ENCODE measurements at regions not wholly inside any gene's neighbourhood (a gene's known extent, or its start where the extent isn't known, plus 50 kb on each side); places are given as distances from the start of the nearest gene placed in this dataset.

DNA sequence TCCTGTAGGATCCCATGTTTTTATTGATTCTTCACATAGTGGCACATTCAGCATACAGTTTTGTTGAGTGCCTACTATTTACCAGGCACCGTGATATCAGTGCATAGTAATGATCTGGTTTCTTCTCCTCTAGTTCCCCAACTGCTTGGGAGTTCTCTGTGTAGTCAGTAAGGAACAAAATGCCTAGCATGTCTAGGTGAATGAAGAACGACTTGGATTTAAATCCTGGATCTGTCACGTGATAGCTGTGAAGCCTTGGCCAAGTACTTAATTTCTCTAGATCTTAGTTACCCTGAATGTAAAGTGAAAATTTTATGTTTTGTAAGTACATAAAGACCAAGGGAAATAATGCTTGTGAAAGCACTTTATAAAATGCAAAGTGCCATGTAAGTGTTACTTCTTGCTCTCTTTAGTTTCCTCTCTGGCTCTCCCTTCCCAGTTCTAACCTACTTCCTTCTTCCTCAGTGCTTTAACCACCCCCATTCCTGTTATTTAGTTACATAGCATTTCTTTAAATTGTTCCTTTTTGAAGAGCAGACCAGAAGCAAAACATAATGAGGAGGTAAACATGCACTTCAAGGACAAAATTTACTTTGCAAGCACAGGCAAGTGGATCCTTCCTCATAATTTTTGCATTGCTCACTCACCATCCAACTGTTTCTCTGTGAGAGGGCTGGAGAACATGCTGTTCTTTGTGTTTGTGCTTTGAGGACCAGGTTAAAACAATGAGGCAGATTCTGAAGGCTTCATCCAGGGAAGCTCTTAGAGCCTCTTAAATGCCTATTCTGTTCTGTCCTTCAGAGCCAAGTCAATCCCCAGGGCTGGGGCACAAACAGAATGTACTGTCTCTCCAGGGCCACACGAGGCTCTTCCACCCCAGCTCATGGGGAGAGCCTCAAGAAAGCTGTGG, 353.9 kb upstream of the TENM4 start:
- DNase-seq (ENCODE audit: low read depth in 2 of 2): no peak

DNA sequence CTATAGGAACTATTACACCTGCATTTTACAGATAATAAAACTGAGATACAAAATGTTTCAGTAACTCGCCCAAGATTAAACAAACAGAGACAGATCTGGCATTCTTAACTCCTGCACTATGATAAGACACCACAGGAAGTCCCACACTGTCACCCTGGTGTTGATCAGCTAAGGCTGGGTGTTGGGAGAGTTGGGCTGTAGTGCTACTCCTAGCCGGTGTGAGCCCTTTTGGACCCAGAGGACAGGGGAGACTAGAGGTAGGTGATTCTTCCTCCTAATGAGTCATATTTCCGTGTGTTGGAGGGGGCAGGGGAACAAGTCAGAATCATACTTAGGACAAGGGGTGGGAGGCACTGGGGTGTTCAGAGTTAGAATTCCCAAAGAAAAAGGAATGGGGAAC, 353.2 kb upstream of the TENM4 start:
- no peak for DNase-seq (ENCODE audit: low read depth in 2 of 2)

DNA sequence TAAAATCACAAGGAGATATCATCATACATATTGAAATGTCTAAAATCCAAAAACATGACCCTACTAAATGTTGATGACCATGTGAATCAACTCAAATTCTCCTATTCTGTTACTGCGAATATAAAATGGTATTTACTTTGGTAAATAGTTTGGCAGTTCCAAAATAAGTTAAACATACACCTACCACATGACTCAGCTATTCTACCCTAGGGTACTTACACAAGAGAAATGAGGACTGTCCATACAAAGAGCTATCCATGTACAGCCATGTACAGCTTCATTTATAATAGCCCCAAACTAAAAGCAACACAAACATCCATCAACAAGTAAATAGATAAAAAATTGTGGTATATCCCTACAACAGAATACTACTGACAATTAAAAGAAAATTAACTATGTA, 346.1 kb upstream of the TENM4 start:
- no peak for DNase-seq (ENCODE audit: low read depth in 2 of 2)

DNA sequence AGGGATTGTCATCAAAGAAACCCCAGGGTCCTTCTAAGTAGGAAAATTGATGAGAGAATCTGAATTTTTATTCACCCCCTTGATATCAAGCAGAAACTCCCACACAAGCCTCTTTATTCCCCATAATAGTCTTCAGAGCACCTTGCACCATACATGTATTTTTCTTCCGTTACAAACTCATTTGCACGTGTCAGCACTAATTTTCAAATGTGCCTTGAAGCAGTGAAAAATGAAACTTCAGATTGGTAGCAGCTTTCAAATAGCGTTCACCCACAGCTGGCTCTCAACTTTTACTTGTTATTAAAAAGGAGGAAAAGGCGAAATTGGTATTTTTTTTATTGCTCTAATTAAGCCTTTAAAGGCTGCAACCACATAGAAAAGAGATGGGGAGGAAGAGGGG, 343.0 kb upstream of the TENM4 start:
- DNase-seq (ENCODE audit: low read depth in 2 of 2): no peak

DNA sequence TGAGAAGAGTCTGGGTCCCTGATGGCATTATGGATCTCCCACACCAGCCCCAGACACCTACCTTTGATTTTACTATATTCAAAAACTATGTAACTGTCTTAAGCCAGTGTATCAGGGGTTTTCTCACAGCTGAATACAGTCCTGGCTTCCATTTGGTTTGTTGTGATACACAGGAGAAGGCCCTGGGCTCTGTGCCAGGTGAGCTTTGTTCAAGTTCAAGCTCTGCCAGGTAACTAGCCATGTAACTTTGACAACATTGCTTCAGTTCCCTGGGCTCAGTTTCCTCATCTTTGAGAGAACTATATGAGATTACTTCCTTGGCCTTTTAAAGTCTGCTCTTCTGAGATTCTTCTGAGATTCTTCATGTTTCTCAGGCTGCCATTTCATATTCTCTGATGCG, 327.5 kb upstream of the TENM4 start:
- no peak for DNase-seq (ENCODE audit: low read depth in 2 of 2)

DNA sequence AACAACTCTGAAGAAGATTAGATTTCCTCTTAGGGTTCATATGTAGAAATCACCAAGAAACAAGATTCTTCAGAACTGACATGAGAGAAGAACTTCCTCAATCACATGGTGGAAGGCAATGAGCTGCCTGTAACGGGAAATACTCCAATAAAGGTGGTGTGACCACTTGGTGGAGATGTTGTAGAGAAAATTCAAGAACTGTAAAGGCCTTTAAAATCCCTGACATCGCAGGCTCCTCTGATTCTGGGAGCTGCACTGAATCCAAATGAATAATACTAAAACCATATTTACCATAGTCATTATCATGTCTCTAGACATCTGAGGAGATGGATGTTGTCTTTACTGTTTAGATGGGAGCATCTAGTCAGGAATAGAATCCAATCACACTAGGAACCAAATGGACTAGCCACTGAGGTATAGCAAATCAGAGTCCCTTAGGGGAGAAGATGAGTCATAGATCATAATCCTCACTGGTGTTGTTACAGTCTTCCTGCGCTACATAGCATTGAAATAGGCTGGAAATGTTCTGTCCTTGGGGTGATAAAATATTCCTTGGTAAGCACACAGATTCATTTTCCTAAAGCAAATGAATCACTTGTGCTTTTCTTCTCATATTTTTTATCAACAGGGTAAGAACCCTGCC, 321.6 kb upstream of the TENM4 start:
- DNase-seq (ENCODE audit: low read depth in 2 of 2): no peak

DNA sequence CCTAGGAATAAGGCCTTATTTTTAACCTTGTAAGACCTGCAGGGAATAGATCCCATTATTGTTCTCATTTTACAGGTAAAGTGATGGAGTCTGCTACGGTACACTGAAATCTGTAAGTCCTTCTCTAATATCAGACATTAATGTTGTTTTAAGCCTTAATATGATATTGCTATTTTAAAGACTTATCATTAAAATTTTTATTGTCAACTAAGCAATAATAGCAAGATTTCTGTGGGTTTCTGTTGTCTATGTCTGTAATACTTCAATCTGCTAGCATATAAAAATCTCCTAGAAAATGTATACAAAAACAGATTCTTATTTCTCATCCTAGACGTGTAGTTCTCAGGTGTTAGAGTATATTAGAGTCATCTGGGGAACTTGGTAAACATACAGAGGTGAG, 317.5 kb upstream of the TENM4 start:
- DNase-seq (ENCODE audit: low read depth in 2 of 2): no peak

DNA sequence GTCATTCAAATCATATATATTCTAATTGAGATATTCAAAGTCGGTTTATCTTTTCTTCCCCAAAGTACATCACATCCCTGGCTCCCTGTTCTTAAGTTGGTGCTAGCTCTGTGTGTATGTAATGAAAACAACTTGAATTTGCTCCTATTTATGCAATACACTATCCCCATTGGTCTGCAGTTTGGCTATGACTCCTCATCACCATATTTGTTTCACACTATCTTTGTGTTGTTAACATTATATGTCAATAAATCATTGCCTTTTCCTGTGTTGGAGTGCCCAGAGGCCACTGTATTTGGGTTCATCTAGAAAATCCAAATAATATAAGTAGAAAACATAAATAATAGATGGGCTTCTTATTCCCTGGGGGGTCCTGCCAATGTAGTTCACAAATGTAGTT, 306.6 kb upstream of the TENM4 start:
- DNase-seq (ENCODE audit: low read depth in 2 of 2): no peak

DNA sequence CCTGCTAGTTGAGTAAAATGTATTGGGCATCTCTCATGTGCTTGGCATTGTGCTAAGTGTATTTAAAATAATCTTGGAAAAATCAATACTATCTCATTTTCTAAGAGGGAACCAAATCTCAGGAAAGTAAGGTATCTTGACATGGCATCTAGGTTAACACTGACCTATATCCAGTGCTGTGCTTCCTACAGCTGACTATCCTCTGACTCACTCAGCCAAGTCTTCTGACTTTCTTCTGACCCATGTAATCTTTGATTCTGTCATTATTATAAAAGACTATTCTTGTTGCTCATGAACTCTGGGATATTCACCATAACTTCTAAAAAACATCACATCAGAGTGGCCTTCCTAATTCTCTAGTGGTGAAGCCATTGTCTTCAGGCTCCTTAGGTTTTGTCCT, 304.1 kb upstream of the TENM4 start:
- DNase-seq (ENCODE audit: low read depth in 2 of 2): no peak

DNA sequence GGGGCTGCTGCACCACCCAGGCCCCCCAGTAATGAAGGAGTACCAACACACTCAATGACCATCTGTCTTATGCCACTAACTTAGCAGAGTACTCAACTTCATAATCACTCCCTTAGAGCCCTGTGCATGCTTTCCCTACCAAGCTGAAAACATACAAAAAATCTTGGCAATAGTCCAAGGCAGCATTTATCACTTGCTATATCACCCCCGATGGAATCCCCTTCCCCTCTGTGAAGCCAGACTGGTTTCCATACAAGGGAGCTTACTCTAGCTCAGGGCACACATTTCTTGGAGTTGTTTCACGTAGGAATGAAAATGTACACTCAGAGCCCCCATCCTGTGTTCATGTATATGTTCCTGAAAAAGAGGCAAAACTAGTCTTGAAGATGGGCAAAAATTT, 301.3 kb upstream of the TENM4 start:
- DNase-seq (ENCODE audit: low read depth in 2 of 2): no peak

DNA sequence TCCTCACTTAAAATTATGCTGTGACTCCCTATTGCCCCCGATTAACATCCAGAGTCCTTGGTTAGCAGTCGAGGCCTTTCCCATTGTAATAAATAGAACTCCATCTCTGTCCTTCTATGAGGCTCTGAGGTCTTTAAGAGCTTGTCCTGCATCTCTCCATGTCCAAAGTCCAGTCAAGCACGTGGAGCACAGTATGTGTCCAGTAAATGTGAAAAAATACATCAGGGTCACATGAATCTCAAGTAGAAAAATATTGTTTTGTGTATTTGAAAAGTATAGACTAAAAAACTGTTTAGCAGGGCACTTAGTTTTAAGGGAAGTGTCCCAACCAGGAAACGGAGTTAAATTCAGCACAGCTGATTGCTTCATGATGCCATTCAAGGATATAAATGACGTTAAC, 298.8 kb upstream of the TENM4 start:
- no peak for DNase-seq (ENCODE audit: low read depth in 2 of 2)

DNA sequence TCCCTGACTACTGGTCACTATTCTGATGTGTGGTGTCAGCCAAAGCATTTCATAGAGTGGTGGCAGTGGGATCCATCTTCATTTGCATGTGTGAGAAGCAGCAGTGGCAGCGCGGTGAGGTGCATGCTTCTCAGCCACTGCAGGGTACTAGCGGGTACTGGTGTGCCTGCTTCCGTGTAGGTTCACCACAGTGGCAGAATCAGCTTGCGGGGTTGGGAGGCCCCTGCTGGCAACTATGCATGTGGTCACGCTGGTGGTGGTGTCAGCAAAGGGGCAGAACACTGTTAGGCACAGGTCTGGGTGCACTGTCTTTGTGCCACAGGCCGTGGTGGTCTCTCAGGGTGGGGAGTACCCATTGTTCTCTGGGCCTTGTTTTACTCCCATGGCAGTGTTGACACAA, 286.4 kb upstream of the TENM4 start:
- DNase-seq (ENCODE audit: low read depth in 2 of 2): no peak

DNA sequence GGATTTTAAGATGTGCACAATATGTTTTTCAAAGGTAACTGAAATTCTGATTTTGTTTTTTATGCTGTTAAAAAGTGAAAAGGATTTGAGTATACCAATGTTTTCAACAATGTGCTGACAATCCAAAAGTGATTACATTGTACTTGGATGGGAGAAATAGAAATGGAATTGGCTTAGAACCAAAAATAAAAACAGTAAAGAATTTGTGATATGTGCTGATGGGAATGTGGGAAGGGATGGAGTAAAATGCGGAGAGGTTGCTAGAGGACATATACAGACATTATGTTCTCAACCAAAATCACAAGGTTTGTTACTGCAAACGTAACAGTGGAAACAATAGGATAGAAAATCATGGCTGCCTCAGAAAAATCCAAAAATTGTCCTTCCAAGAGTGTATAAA, 279.3 kb upstream of the TENM4 start:
- DNase-seq (ENCODE audit: low read depth in 2 of 2): no peak

DNA sequence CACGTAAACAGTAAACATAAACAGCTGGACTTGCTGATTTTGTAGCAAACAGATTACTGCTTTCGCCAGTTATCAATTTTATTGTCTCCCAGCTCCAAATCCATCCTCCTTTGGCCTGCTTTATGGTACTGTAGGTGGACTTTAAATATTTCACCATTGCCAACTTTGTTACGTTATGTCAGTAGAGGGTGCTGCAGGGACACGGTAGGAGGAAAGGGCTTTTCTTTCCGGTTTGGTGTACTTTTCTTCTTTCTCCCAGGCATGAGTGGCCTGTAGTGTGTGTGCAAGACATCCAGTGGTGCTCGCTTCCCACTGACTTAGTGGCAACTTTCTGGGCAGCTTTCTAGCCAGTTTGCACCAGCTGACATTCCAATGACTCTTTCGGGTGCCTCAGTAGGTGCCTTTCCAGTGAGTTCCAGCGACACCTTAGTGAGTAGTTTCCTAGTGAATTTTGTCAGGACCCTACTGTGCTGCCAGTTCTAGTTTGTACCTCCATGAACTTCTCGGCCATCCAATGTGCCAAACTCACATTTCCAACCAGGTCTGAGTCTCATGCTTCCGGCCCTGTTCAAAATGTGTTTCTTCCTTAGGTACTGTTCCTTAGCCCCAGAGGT, 267.6 kb upstream of the TENM4 start:
- DNase-seq (ENCODE audit: low read depth in 2 of 2): no peak

DNA sequence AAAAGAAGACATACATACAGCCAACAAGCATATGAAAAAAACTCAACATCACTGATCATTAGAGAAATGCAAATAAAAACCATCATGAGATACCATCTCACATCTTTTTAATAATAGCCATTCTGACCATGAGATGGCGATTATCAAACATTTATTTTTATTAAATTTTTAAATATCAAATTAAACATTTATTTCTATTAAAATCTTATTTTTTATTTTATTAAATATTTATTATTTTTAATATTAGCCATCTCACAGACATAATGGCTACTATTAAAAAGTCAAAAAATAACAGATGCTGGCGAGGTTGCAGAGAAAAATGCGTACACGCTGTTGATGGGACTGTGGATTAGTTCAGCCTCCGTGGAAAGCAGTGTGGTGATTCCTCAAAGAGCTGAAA, 264.8 kb upstream of the TENM4 start:
- no peak for DNase-seq (ENCODE audit: low read depth in 2 of 2)

DNA sequence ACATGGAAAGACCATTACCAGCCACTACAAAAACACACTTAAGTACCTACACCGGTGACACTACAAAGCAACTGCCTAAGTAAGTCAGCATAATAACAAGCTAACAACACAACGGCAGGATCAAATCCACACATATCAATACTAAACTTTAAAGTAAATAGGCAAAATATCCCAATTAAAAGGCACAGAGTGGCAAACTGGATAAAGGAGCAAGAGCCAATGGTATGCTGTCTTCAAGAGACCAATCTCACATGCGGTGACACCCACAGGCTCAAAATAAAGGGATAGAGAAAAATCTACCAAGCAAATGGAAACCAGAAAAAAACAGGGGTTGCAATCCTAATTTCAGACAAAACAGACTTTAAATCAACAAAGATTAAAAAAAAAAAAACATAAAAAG, 261.5 kb upstream of the TENM4 start:
- DNase-seq (ENCODE audit: low read depth in 2 of 2): no peak

DNA sequence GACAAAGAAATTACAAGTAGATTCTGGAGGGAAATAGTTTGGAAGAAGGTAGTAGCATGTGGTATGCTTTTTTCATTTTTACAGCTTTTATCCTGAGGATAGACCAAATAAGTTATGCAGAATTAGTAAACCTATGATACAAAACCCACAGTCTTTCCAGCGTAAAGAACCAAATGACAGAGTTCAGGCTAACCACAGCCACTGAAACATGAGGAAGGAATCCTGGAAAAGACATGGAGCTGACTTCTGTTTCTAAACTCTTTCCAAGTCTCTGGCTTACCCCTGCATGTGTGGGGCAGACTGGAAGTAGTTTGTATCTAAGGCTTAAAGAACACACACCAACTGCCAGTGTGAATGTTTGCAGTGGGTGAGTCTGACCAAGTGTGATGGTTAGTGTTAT, 258.4 kb upstream of the TENM4 start:
- no peak for DNase-seq (ENCODE audit: low read depth in 2 of 2)

DNA sequence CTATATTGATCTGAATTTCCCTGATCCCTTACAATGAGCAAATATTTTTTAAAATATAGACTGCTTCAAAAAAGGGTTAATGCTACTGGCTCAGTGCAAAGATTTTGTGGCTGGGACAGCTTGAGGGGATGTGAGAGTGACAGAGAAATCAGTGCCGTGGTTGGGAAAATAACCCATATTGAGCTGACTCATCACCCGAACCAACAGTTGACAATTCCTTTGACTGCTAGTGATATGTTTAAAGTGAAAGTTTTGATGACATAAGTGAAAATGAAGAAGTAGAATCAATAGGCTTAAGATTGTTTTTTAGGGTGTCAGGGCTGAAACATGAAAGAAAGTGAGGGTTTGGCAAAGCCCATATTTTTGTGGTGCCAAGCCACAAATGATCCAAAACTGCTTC, 257.1 kb upstream of the TENM4 start:
- DNase-seq (ENCODE audit: low read depth in 2 of 2): no peak

DNA sequence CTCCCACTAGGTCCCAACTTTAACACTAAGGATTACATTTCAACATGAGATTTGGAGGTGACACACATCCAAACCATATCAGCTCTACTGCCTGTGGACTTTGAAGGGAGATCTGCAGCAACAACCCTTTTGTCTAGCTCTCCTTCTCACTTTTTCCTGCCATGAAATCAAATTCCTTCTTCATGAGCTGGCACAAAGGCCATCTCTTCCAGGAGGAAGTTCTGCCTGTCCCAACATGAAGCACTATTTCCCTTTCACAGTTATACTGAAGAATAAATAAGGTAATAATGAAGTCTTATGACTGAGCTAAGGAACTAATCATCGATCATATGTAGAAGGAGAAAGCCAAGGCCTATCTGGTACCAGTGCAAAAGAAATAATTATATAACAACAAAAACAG, 253.5 kb upstream of the TENM4 start:
- DNase-seq (ENCODE audit: low read depth in 2 of 2): no peak

DNA sequence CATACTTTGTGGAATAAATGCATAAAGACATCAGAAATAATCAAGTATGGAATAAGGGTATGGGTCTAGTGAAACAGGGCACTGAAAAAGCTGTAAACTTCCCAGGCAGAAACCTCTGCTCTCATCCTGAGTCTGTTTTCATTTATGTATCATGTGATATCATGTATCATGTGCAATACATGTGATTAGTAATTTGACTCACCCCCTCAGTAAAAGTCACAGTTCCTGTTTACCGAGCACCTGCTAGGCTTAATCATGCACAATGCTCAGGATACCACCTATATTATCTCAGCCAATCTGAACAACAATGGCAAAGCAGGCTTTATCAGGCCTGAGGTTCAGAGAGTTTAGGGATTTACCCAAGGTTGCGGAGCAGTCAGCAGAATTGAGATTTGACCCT, 250.6 kb upstream of the TENM4 start:
- no peak for DNase-seq (ENCODE audit: low read depth in 2 of 2)

DNA sequence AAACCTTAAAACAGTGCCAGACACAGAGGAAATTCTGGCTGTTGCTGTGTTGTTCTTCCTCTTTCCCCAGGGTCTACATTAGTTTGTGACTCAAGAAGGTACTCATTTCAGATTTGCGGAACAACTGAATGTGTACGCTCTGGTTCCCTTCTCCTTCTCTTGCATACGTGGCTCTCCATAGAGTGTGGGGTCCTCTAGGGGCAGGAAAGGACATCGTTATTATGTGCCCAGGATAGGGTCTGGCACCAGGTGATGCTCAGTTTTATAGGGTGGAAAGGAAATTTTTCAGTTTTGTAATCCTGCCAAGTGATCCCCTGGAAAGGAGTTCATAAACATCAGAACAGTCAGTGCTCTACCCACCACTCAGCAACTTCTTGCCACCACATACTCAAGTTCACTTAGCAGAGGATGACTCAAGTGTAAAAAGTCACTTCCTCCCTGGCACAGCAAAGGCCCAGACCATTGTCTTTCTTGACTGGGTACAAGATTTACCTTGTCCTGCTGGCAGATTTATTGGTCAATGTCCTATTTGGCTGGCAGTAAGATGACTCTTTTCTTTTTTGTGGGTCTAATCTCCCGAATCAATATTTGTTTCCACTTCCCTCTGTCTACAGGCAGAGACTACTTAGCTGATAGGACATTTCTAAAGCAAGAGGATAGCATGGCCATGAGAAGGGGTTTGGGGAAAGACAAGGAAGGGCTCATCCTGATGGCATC, 246.0 kb upstream of the TENM4 start:
- DNase-seq (ENCODE audit: low read depth in 2 of 2): no peak

DNA sequence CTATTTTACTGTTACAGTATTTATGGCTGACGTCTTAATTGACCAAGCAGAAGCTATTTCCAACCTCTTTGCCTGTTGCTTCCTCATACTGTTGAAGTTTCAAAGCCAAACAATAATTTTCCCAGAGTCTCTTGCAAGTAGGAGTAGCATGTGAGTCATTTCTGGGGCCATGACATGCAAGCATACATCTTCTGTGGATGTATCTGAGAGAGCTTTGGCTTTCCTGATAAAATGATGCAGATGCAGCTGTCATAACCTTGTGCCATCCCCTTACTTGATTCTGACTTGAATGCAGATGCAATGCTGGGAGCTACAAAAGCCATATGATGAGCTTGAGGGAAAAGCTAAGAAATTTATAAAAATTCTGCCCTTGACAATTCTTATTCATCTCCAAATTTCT, 243.1 kb upstream of the TENM4 start:
- no peak for DNase-seq (ENCODE audit: low read depth in 2 of 2)
